Upper lobe of left lung (tissue), 6 donors: ENCODE measurements at regions not wholly inside any gene's neighbourhood (a gene's known extent, or its start where the extent isn't known, plus 50 kb on each side); places are given as distances from the start of the nearest gene placed in this dataset.

ENCODE experiments used
- ATAC-seq, 2 donors: fragments of 200-7000 bp; cut with Tn5 transposase; one replicate each; pipeline ENCODE4 v1.9.1; 2022; ENCODE audit warnings: mild to moderate bottlenecking in 2 of 2, moderate library complexity in 2 of 2; ENCODE audit not compliant: low FRiP score in 2 of 2
- DNase-seq, 2 donors: peaks; one replicate each; pipeline ENCODE4 v3.0.0-alpha.2; 2019 to 2020
- H3K27ac ChIP-seq, 4 donors: fragments of 200-600 bp; sonication (generic); one replicate each; pipeline ENCODE4 v1.5.1; 2016 to 2019
- H3K27me3 ChIP-seq, 4 donors: fragments of 200-600 bp; sonication (generic); one replicate each; pipeline ENCODE4 v1.5.1; 2017 to 2019
- H3K36me3 ChIP-seq, 4 donors: fragments of 200-600 bp; sonication (generic); one replicate each; pipeline ENCODE4 v1.5.1; 2016 to 2019
- H3K4me1 ChIP-seq, 4 donors: fragments of 200-600 bp; sonication (generic); one replicate each; pipeline ENCODE4 v1.5.1; 2018 to 2019
- H3K4me3 ChIP-seq, 4 donors: fragments of 200-600 bp; sonication (generic); one replicate each; pipeline ENCODE4 v1.5.1; 2017 to 2019; ENCODE audit warnings: mild to moderate bottlenecking in 2 of 4, moderate library complexity in 1 of 4
- H3K9me3 ChIP-seq, 4 donors: fragments of 200-600 bp; sonication (generic); one replicate each; pipeline ENCODE4 v1.5.1; 2018 to 2019
- EP300 ChIP-seq, 4 donors: sonication (generic); formaldehyde crosslinking; IDR thresholded peaks; one replicate each; pipeline ENCODE4 v1.5.1; 2017; ENCODE audit warnings: antibody characterized with exemption in 4 of 4, control low read depth in 2 of 4
- POLR2A ChIP-seq, 4 donors: fragments of 450-650 bp; IDR thresholded peaks; one replicate each; pipeline ENCODE4 v1.5.1; 2016 to 2017; ENCODE audit warnings: antibody characterized with exemption in 4 of 4, mild to moderate bottlenecking in 2 of 4
- POLR2AphosphoS5 ChIP-seq, 2 donors: sonication (generic); formaldehyde crosslinking; IDR thresholded peaks; one replicate each; pipeline ENCODE4 v1.5.1; 2017; ENCODE audit warnings: antibody characterized with exemption in 2 of 2
- WGBS, 2 donors: methylation state at CpG; one replicate each; pipeline ENCODE4 v1.1.5; 2017 to 2018; 5-methylcytosine and 5-hydroxymethylcytosine counted together
- TF ChIP-seq, protein P1 (sequence below), 6 experiments: fragments of 450-650 bp in 4 of 6; fragments of 200-600 bp in 2 of 6; sonication (generic) in 2 of 6; IDR thresholded peaks; one replicate each; pipeline ENCODE4 v1.5.1; 2016 to 2019; ENCODE audit warnings: antibody characterized with exemption in 6 of 6
- donor health status: DM: no; HTN: no; CAD: no; lungs with moderate emphysema.
- donor health status: DM: no; HTN: yes; CAD: no; lungs with severe emphysema.

GRCh38 chr4:54165011-54165410 is 64.1 kb upstream of the PDGFRA start:
- no peak overlapping the region for H3K27ac ChIP-seq
- H3K4me1 ChIP-seq, result no peaks in the 10 kb centered on the region
- TF ChIP-seq POLR2A (IDR thresholded peaks at IDR 0.05), result no peak
- TF ChIP-seq POLR2AphosphoS5 (IDR thresholded peaks at IDR 0.05), result no peak
- TF ChIP-seq, protein P1, sequence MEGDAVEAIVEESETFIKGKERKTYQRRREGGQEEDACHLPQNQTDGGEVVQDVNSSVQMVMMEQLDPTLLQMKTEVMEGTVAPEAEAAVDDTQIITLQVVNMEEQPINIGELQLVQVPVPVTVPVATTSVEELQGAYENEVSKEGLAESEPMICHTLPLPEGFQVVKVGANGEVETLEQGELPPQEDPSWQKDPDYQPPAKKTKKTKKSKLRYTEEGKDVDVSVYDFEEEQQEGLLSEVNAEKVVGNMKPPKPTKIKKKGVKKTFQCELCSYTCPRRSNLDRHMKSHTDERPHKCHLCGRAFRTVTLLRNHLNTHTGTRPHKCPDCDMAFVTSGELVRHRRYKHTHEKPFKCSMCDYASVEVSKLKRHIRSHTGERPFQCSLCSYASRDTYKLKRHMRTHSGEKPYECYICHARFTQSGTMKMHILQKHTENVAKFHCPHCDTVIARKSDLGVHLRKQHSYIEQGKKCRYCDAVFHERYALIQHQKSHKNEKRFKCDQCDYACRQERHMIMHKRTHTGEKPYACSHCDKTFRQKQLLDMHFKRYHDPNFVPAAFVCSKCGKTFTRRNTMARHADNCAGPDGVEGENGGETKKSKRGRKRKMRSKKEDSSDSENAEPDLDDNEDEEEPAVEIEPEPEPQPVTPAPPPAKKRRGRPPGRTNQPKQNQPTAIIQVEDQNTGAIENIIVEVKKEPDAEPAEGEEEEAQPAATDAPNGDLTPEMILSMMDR (IDR thresholded peaks at IDR 0.05), result no peak
- no peak for TF ChIP-seq EP300 (IDR thresholded peaks at IDR 0.05)
- no peaks in the 10 kb centered on the region for H3K9me3 ChIP-seq
- no peaks in the 10 kb centered on the region for H3K36me3 ChIP-seq
- no peak overlapping the region for H3K4me3 ChIP-seq
- no peaks in the 10 kb centered on the region for H3K27me3 ChIP-seq
- DNase-seq (no peak), ATAC-seq (no peak)
- WGBS, 2 donors, result 83 to 87% methylated on average over 4 of the region's 4 CpGs

GRCh38 chr4:54165438-54165837 is 63.7 kb upstream of the PDGFRA start:
- ATAC-seq (peak in 1 of 2 donors; percentile 95), DNase-seq (no peak)
- H3K36me3 ChIP-seq, result no peaks in the 10 kb centered on the region
- H3K27me3 ChIP-seq, result no peaks in the 10 kb centered on the region
- no peaks in the 10 kb centered on the region for H3K9me3 ChIP-seq
- no peaks in the 10 kb centered on the region for H3K4me1 ChIP-seq
- H3K4me3 ChIP-seq, result no peak overlapping the region
- no peak overlapping the region for H3K27ac ChIP-seq
- TF ChIP-seq, protein P1 (IDR thresholded peaks at IDR 0.05), result no peak
- TF ChIP-seq POLR2AphosphoS5 (IDR thresholded peaks at IDR 0.05) (no peak), POLR2A (IDR thresholded peaks at IDR 0.05) (no peak), EP300 (IDR thresholded peaks at IDR 0.05) (no peak)

- Histone ChIP-seq H3K9me3 (no peaks in the 10 kb centered on the region), H3K36me3 (no peaks in the 10 kb centered on the region), H3K27ac (no peak overlapping the region), H3K4me1 (no peaks in the 10 kb centered on the region), H3K4me3 (no peak overlapping the region), H3K27me3 (no peaks in the 10 kb centered on the region)
- ATAC-seq (no peak), DNase-seq (no peak)
- 81 to 90% methylated on average over 3 of the region's 3 CpGs for WGBS, 2 donors
- TF ChIP-seq EP300 (IDR thresholded peaks at IDR 0.05), result no peak
- TF ChIP-seq POLR2A (IDR thresholded peaks at IDR 0.05), result no peak
- TF ChIP-seq, protein P1 (IDR thresholded peaks at IDR 0.05), result no peak
- no peak for TF ChIP-seq POLR2AphosphoS5 (IDR thresholded peaks at IDR 0.05)
These were observed 61.6 kb upstream of the PDGFRA start for GRCh38 chr4:54167508-54167907.

DNA sequence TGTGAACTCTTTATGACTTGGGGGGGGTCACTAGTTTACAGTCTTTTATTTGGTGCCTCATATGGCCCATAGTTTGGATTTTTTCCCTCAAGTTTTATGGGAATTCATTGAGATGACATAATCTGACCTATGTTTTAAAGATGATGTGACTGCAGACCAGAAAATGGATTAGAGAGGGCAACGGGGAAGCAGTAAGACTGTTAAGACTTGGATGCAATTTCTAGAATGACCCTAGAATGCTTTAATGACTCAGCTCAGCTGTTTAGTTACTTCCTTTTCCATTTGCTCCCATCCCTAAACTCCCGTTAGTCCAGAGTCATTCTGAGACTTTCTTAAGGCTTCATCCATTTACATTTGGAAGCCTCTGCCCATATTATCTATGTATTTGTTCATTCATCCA is 59.9 kb upstream of the PDGFRA start:
- Histone ChIP-seq H3K4me1 (no peaks in the 10 kb centered on the region), H3K27ac (no peak overlapping the region), H3K9me3 (no peaks in the 10 kb centered on the region), H3K36me3 (no peaks in the 10 kb centered on the region), H3K4me3 (no peak overlapping the region), H3K27me3 (no peaks in the 10 kb centered on the region)
- DNase-seq, result no peak
- no peak for ATAC-seq
- WGBS, 2 donors, result 58 to 67% methylated on average over 2 of the region's 2 CpGs
- no peak for TF ChIP-seq POLR2AphosphoS5 (IDR thresholded peaks at IDR 0.05)
- TF ChIP-seq EP300 (IDR thresholded peaks at IDR 0.05), result no peak
- TF ChIP-seq, protein P1 (IDR thresholded peaks at IDR 0.05), result no peak
- no peak for TF ChIP-seq POLR2A (IDR thresholded peaks at IDR 0.05)

DNA sequence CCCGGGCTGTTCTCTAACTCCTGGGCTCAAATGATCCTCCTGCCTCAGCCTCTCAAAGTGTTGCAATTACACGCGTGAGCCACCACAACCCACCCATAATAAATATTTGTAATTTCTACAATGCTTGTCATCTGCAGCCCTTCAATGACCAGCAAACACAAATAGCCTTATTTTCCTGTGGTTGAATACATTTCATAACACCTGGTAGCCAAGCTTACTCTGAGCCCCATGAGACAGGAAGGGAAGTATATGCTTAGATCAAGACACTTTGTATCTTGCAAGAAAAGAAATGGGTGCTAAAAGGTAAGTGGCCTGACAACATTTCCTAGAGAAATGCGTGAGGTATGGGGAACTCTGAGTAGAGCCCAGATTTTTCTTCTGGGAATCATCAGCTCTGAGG is 56.9 kb upstream of the PDGFRA start:
- H3K27me3 ChIP-seq, result no peaks in the 10 kb centered on the region
- no peaks in the 10 kb centered on the region for H3K36me3 ChIP-seq
- H3K4me1 ChIP-seq, result no peaks in the 10 kb centered on the region
- H3K4me3 ChIP-seq, result no peak overlapping the region
- H3K9me3 ChIP-seq, result no peaks in the 10 kb centered on the region
- TF ChIP-seq, protein P1 (IDR thresholded peaks at IDR 0.05), result no peak
- no peak for ATAC-seq
- DNase-seq, result no peak
- WGBS, 2 donors, result 79 to 80% methylated on average over 4 of the region's 4 CpGs
- no peak overlapping the region for H3K27ac ChIP-seq
